WERI-Rb-1 (cell line): ENCODE measurements at regions not wholly inside any gene's neighbourhood (a gene's known extent, or its start where the extent isn't known, plus 50 kb on each side); places are given as distances from the start of the nearest gene placed in this dataset.

Source experiments
- DNase-seq: peaks from one replicate; pipeline ENCODE4 v3.0.0-alpha.2; 2020
- H3K27ac ChIP-seq: fragments of 250-450 bp; sonication (Bioruptor Pico); 2 replicates; pipeline ENCODE4 v1.5.1; 2020; ENCODE audit warnings: mild to moderate bottlenecking, moderate library complexity
- H3K27me3 ChIP-seq: fragments of 250-450 bp; sonication (Bioruptor Pico); 2 replicates; pipeline ENCODE4 v1.5.1; 2021; ENCODE audit warnings: mild to moderate bottlenecking, low read depth, moderate library complexity; ENCODE audit not compliant: insufficient read depth, severe bottlenecking
- H3K36me3 ChIP-seq: fragments of 250-450 bp; sonication (Bioruptor Pico); 2 replicates; pipeline ENCODE4 v1.5.1; 2020; ENCODE audit warnings: mild to moderate bottlenecking, moderate library complexity
- H3K4me3 ChIP-seq: 2 replicates; pipeline ENCODE4 v1.5.1; 2011; ENCODE audit warnings: low read depth, mild to moderate bottlenecking, control low read depth, low read length
- H3K9me3 ChIP-seq: fragments of 250-450 bp; sonication (Bioruptor Pico); 2 replicates; pipeline ENCODE4 v1.5.1; 2021; ENCODE audit warnings: mild to moderate bottlenecking, moderate library complexity; ENCODE audit not compliant: severe bottlenecking
- CTCF ChIP-seq: IDR thresholded peaks from 2 replicates; pipeline ENCODE4 v1.5.1; 2011; ENCODE audit warnings: low read depth, mild to moderate bottlenecking, control low read depth, inconsistent platforms, low read length

GRCh38 chr5:130529511-130530485 is 625.5 kb downstream of the CHSY3 start:
- H3K36me3 ChIP-seq = no peaks in the 10 kb centered on the region
- TF ChIP-seq CTCF = no peak
- H3K4me3 ChIP-seq = no peak overlapping the region
- no peaks in the 10 kb centered on the region for H3K27me3 ChIP-seq
- no peak for DNase-seq
- peaks cover 4% of the 10 kb centered on the region for H3K9me3 ChIP-seq
- H3K27ac ChIP-seq = no peak overlapping the region

- DNase-seq = no peak
- Histone ChIP-seq H3K27ac (no peak overlapping the region), H3K9me3 (peaks cover 4% of the 10 kb centered on the region), H3K36me3 (no peaks in the 10 kb centered on the region), H3K27me3 (no peaks in the 10 kb centered on the region), H3K4me3 (no peak overlapping the region)
- no peak for TF ChIP-seq CTCF
Measured at GRCh38 chr5:130529111-130529510, 624.8 kb downstream of the CHSY3 start.

GRCh38 chr5:130528474-130528873 is 624.2 kb downstream of the CHSY3 start:
- no peak for TF ChIP-seq CTCF
- Histone ChIP-seq H3K9me3 (peaks cover 4% of the 10 kb centered on the region), H3K27ac (no peak overlapping the region), H3K27me3 (no peaks in the 10 kb centered on the region), H3K4me3 (no peak overlapping the region), H3K36me3 (no peaks in the 10 kb centered on the region)
- DNase-seq = no peak

- H3K36me3 ChIP-seq = no peaks in the 10 kb centered on the region
- H3K27me3 ChIP-seq = no peaks in the 10 kb centered on the region
- H3K4me3 ChIP-seq = no peak overlapping the region
- TF ChIP-seq CTCF = no peak
- no peak overlapping the region for H3K27ac ChIP-seq
- no peak for DNase-seq
- peaks cover 4% of the 10 kb centered on the region for H3K9me3 ChIP-seq
Measured at GRCh38 chr5:130526708-130527107, 622.4 kb downstream of the CHSY3 start.

- Histone ChIP-seq H3K27ac (no peak overlapping the region), H3K36me3 (no peaks in the 10 kb centered on the region), H3K9me3 (peaks cover under 1% of the 10 kb centered on the region), H3K4me3 (no peak overlapping the region), H3K27me3 (no peaks in the 10 kb centered on the region)
- DNase-seq = no peak
- no peak for TF ChIP-seq CTCF
Measured at GRCh38 chr5:130520211-130520610, 615.9 kb downstream of the CHSY3 start.
